Neutrophil (primary cell): ENCODE measurements at regions not wholly inside any gene's neighbourhood (a gene's known extent, or its start where the extent isn't known, plus 50 kb on each side); places are given as distances from the start of the nearest gene placed in this dataset.

Experiments
- H3K27ac ChIP-seq: fragments of 200-600 bp; sonication (generic); 2 replicates; pipeline ENCODE4 v1.5.1; 2016; ENCODE audit warnings: mild to moderate bottlenecking, moderate library complexity
- H3K27me3 ChIP-seq: fragments of 200-600 bp; sonication (generic); 2 replicates; pipeline ENCODE4 v1.6.0; 2016; ENCODE audit warnings: mild to moderate bottlenecking
- H3K36me3 ChIP-seq: fragments of 200-600 bp; sonication (generic); 2 replicates; pipeline ENCODE4 v1.5.1; 2017
- H3K4me1 ChIP-seq, 2 experiments: fragments of 200-600 bp in 1 of 2; sonication (generic) in 1 of 2; 1 replicate in 1 of 2; 2 replicates in 1 of 2; pipeline versions ENCODE4 v1.5.1 to v1.6.1; 2013 to 2016; ENCODE audit warnings: low read depth in 1 of 2, low read length in 1 of 2, mild to moderate bottlenecking in 1 of 2, moderate library complexity in 1 of 2; ENCODE audit not compliant: control insufficient read depth in 1 of 2, insufficient read depth in 1 of 2
- H3K4me3 ChIP-seq, 2 experiments: fragments of 200-600 bp in 1 of 2; sonication (generic) in 1 of 2; 1 replicate in 1 of 2; 2 replicates in 1 of 2; pipeline ENCODE4 v1.5.1; 2013 to 2016; ENCODE audit warnings: low read depth in 1 of 2, low read length in 1 of 2, mild to moderate bottlenecking in 1 of 2, moderate library complexity in 1 of 2
- H3K9me3 ChIP-seq: fragments of 200-600 bp; sonication (generic); 2 replicates; pipeline ENCODE4 v1.5.1; 2016
- CTCF ChIP-seq: fragments of 200-600 bp; sonication (generic); IDR thresholded peaks from 2 replicates; pipeline ENCODE4 v1.5.1; 2016; ENCODE audit warnings: antibody characterized with exemption

GRCh38 chr5:54761213-54761701 lies 224.1 kb downstream of the ESM1 start:
- H3K4me3 ChIP-seq: no peak overlapping the region
- H3K4me1 ChIP-seq: peaks cover 3 to 8% of the 10 kb centered on the region in 2 experiments
- no peak overlapping the region for H3K27ac ChIP-seq

GRCh38 chr5:54760182-54760935 lies 225.0 kb downstream of the ESM1 start:
- no peaks in the 10 kb centered on the region for H3K9me3 ChIP-seq
- H3K27ac ChIP-seq: no peak overlapping the region
- H3K4me1 ChIP-seq: peaks cover 5 to 9% of the 10 kb centered on the region in 2 experiments
- no peaks in the 10 kb centered on the region for H3K27me3 ChIP-seq
- H3K36me3 ChIP-seq: no peaks in the 10 kb centered on the region
- TF ChIP-seq CTCF: no peak
- no peak overlapping the region for H3K4me3 ChIP-seq

More at GRCh38 chr5:54761213-54761701, 224.1 kb downstream of the ESM1 start:
- no peaks in the 10 kb centered on the region for H3K27me3 ChIP-seq
- H3K9me3 ChIP-seq: no peaks in the 10 kb centered on the region
- no peak for TF ChIP-seq CTCF
- H3K36me3 ChIP-seq: no peaks in the 10 kb centered on the region

GRCh38 chr5:54758038-54758437 lies 227.4 kb downstream of the ESM1 start:
- Histone ChIP-seq H3K4me1 (peaks cover 3 to 5% of the 10 kb centered on the region in 2 experiments), H3K36me3 (no peaks in the 10 kb centered on the region), H3K27ac (no peak overlapping the region), H3K27me3 (no peaks in the 10 kb centered on the region), H3K9me3 (no peaks in the 10 kb centered on the region), H3K4me3 (no peak overlapping the region)
- no peak for TF ChIP-seq CTCF

- Histone ChIP-seq H3K4me3 (no peak overlapping the region), H3K4me1 (peaks cover 3 to 5% of the 10 kb centered on the region in 2 experiments), H3K9me3 (no peaks in the 10 kb centered on the region), H3K27me3 (no peaks in the 10 kb centered on the region), H3K36me3 (no peaks in the 10 kb centered on the region), H3K27ac (no peak overlapping the region)
- no peak for TF ChIP-seq CTCF
These were observed 227.9 kb downstream of the ESM1 start for GRCh38 chr5:54757541-54757940.

GRCh38 chr5:54756796-54757402 lies 228.5 kb downstream of the ESM1 start:
- Histone ChIP-seq H3K9me3 (no peaks in the 10 kb centered on the region), H3K4me1 (peaks cover 3 to 5% of the 10 kb centered on the region in 2 experiments), H3K36me3 (no peaks in the 10 kb centered on the region), H3K27me3 (no peaks in the 10 kb centered on the region), H3K27ac (no peak overlapping the region), H3K4me3 (no peak overlapping the region)
- no peak for TF ChIP-seq CTCF
